HG03108 (cell line): ENCODE measurements at regions not wholly inside any gene's neighbourhood (a gene's known extent, or its start where the extent isn't known, plus 50 kb on each side); places are given as distances from the start of the nearest gene placed in this dataset.

Experiments
- ATAC-seq: cut with Tn5 transposase; IDR thresholded peaks from one replicate; pipeline ENCODE4 v1.9.1; 2021; ENCODE audit warnings: moderate library complexity; ENCODE audit not compliant: unreplicated experiment

DNA sequence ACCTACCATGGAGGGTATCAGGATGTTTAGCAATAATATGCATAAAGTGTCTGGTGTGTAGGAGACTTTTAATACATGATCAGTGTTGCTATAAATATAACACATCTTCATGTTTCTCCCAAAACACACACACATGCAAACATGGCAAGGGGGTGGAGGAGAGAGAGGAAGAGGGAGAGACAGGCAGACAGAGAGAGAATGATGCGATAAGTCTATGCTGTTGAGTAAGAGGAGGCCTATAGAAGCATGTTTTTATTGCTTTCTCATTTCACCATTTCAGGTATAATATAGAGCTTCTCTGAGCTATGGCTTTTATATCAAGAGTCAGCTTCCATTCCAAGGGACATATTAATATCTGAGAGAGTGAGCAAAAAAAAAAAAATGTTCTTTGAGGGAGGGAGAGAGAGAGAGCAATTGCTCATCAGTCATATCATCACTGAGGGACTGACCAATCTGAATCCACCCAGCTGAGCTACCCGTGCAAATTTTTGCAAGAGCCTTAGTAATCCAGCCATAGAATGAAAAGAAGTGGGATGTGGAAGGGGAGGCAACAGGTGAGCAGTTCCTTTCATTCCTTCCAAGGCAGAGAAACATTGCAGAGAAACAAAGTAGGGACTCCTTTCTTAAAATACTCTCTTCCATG, 54.8 kb upstream of the RASSF8 start:
- no peak for ATAC-seq

DNA sequence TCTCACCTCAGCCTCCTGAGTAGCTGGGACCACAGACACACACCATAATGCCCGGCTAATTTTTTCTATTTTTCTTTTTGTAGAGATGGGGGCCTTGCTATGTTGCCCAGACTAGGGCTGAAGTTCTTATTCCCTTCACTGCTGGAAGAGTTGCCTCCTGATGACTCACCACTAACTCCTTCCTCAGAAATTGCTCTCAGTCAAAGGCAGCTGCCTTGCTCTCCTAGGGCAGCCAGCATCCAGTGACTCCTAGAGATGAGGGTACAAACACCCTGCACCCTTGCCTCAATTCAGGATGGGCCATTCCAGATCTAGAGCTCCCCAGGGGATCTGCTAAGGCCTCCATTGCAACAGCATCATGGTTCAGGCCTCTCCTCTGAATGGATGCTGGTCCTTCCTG, 54.0 kb upstream of the RASSF8 start:
- ATAC-seq: no peak

DNA sequence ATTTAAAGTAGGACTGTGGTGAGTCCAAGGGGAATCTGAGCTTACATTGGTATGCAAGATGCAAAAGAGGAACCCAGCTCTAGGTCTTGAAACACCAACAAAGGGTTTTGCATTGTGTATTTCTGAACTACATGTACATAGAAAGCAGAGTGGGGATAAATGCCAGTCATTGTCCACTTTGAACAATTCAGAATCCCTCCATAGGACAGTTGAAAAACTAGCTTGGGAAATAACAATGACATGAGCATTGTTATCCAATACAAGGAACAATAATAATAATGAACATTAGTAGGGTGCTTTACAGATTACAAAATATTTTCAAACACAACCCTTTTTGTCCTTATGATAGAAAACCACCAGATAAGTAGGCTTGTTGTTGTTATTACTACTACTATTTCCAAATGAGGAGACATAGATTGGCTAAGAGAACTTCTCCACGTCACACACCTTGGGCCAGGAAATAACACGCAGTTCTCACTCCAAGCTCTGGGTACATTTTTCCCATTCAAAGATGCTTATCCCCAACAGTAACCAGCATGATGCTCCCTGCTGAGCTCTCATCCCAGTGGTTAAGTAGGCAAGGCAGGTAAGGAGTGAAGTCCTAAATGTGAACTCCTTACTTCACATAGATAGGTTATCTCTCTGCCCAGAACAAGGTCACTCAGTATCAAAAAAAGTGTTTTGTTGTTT, 51.7 kb upstream of the RASSF8 start:
- ATAC-seq: no peak
